ENCODE measurements at regions not wholly inside any gene's neighbourhood (a gene's known extent, or its start where the extent isn't known, plus 50 kb on each side); places are given as distances from the start of the nearest gene placed in this dataset.

DNA sequence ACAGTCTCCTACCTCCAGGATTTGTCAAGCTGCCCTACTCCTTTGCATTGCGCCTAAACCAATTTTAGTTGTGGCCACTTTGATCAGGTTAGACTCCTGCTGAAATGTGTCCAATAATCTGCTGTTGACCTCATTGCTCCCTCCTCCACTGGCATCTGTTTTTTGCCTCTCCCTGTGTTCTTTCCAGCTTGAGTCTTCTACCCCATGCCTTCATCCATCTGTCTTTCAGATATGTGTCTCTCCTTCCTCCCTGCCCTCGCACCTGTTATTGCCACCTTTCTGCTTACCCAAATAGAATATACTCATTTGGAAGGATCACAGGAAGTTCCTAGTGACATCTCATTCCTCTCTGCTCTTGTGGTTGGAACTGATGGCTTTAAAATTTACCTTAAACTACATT lies 366.6 kb upstream of the CLNK start:
- no peak overlapping the region for H3K27ac ChIP-seq
- H3K9me3 ChIP-seq = no peaks in the 10 kb centered on the region
- H3K4me1 ChIP-seq = no peaks in the 10 kb centered on the region
- ATAC-seq = no peak
- DNase-seq = no peak
- no peaks in the 10 kb centered on the region for H3K27me3 ChIP-seq
- intact Hi-C loops (cut with DNase I) = no loop called here
- no peak overlapping the region for H3K4me3 ChIP-seq
- TF ChIP-seq, protein P1, sequence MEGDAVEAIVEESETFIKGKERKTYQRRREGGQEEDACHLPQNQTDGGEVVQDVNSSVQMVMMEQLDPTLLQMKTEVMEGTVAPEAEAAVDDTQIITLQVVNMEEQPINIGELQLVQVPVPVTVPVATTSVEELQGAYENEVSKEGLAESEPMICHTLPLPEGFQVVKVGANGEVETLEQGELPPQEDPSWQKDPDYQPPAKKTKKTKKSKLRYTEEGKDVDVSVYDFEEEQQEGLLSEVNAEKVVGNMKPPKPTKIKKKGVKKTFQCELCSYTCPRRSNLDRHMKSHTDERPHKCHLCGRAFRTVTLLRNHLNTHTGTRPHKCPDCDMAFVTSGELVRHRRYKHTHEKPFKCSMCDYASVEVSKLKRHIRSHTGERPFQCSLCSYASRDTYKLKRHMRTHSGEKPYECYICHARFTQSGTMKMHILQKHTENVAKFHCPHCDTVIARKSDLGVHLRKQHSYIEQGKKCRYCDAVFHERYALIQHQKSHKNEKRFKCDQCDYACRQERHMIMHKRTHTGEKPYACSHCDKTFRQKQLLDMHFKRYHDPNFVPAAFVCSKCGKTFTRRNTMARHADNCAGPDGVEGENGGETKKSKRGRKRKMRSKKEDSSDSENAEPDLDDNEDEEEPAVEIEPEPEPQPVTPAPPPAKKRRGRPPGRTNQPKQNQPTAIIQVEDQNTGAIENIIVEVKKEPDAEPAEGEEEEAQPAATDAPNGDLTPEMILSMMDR (IDR thresholded peaks at IDR 0.05) = no peak
- H3K36me3 ChIP-seq = no peaks in the 10 kb centered on the region

- no peaks in the 10 kb centered on the region for H3K36me3 ChIP-seq
- no peaks in the 10 kb centered on the region for H3K9me3 ChIP-seq
- no peak overlapping the region for H3K27ac ChIP-seq
- no peaks in the 10 kb centered on the region for H3K4me1 ChIP-seq
- TF ChIP-seq, protein P1 (IDR thresholded peaks at IDR 0.05) = no peak
- ATAC-seq (no peak), DNase-seq (no peak)
- no peak overlapping the region for H3K4me3 ChIP-seq
- intact Hi-C loops (cut with DNase I) = no loop called here
- no peaks in the 10 kb centered on the region for H3K27me3 ChIP-seq
These were observed 366.2 kb upstream of the CLNK start for GRCh38 chr4:11050766-11051165.

DNA sequence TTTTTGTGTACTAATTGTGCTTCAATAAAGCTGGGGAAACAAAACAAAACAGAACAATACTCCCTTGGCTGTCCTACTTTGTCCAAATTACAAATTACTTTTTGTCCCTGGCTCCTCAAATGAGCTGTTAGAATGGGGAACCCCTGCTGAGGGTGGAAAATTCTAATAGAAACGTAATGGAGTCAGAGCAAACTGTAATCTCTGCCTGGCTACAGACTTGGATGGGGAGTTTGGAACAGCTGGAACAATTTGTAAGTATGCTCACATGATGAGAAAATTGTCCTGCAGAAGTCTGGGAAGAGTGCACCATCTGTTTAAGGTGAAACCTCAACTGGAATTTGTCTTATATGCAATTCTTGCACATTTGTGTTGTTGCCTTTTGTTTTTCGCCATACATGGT lies 364.4 kb upstream of the CLNK start:
- H3K27ac ChIP-seq = no peak overlapping the region
- no peaks in the 10 kb centered on the region for H3K36me3 ChIP-seq
- intact Hi-C loops (cut with DNase I) = no loop called here
- no peaks in the 10 kb centered on the region for H3K9me3 ChIP-seq
- no peaks in the 10 kb centered on the region for H3K4me1 ChIP-seq
- no peak overlapping the region for H3K4me3 ChIP-seq
- ATAC-seq (no peak), DNase-seq (no peak)
- no peaks in the 10 kb centered on the region for H3K27me3 ChIP-seq
- TF ChIP-seq, protein P1 (IDR thresholded peaks at IDR 0.05) = no peak

DNA sequence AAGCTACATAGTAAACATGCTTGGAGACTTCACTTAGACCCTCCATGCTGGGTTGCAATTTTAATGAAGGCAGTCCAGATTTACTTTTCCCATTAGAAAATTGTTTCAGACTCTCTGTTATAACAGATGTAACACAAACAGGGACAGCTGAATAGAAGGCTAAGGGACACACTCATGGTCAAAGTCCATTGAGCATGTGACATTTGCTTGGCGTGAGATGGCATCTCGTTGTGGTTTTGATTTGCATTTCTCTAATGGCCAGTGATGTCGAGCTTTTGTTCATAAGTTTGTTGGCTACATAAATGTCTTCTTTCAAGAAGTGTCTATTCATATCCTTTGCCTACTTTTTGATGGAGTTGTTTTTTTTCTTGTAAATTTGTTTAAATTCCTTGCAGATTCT lies 358.2 kb upstream of the CLNK start:
- Histone ChIP-seq H3K36me3 (no peaks in the 10 kb centered on the region), H3K27me3 (no peaks in the 10 kb centered on the region), H3K27ac (no peak overlapping the region), H3K9me3 (no peaks in the 10 kb centered on the region), H3K4me3 (no peak overlapping the region), H3K4me1 (no peaks in the 10 kb centered on the region)
- intact Hi-C loops (cut with DNase I) = no loop called here
- DNase-seq = no peak
- no peak for ATAC-seq
- TF ChIP-seq, protein P1 (IDR thresholded peaks at IDR 0.05) = no peak

- intact Hi-C loops (cut with DNase I) = no loop called here
- Histone ChIP-seq H3K36me3 (no peaks in the 10 kb centered on the region), H3K4me1 (no peaks in the 10 kb centered on the region), H3K9me3 (no peaks in the 10 kb centered on the region), H3K27me3 (no peaks in the 10 kb centered on the region), H3K27ac (no peak overlapping the region), H3K4me3 (no peak overlapping the region)
- TF ChIP-seq, protein P1 (IDR thresholded peaks at IDR 0.05) = no peak
- DNase-seq (no peak), ATAC-seq (peak; percentile 63)
These were observed 355.1 kb upstream of the CLNK start for GRCh38 chr4:11039634-11040131.

GRCh38 chr4:11038926-11039325 lies 354.4 kb upstream of the CLNK start:
- no peaks in the 10 kb centered on the region for H3K9me3 ChIP-seq
- H3K36me3 ChIP-seq = no peaks in the 10 kb centered on the region
- intact Hi-C loops (cut with DNase I) = no loop called here
- no peaks in the 10 kb centered on the region for H3K4me1 ChIP-seq
- DNase-seq (no peak), ATAC-seq (no peak)
- H3K4me3 ChIP-seq = no peak overlapping the region
- H3K27me3 ChIP-seq = no peaks in the 10 kb centered on the region
- no peak overlapping the region for H3K27ac ChIP-seq
- TF ChIP-seq, protein P1 (IDR thresholded peaks at IDR 0.05) = no peak
